GM12878 (cell line): ENCODE measurements at regions not wholly inside any gene's neighbourhood (a gene's known extent, or its start where the extent isn't known, plus 50 kb on each side); places are given as distances from the start of the nearest gene placed in this dataset.
"Not testable (repeated sequence)": the region's sequence is repeated elsewhere in the genome, so short reads cannot be mapped to it uniquely, and the experiment has no call there.

Experiments
- CEBPB ChIP-seq, 2 experiments: fragments of 150-350 bp in 1 of 2; IDR thresholded peaks; 2 replicates each; pipeline ENCODE4 v1.6.1; 2012 to 2014; ENCODE audit warnings: low read depth in 2 of 2, low read length in 2 of 2, borderline replicate concordance in 1 of 2, inconsistent platforms in 1 of 2
- CHD1 ChIP-seq: IDR thresholded peaks from 2 replicates; pipeline ENCODE4 v1.6.1; 2012; ENCODE audit warnings: low read depth, low read length, improper control_type of control experiment
- CTCF ChIP-seq, 3 experiments: IDR thresholded peaks in 2 of 3; conservative IDR thresholded peaks in 1 of 3; 2 replicates each; pipeline ENCODE4 v1.5.1; 2011; ENCODE audit warnings: low read depth in 3 of 3, low read length in 3 of 3, mild to moderate bottlenecking in 3 of 3, control low read depth in 2 of 3, moderate library complexity in 2 of 3, inconsistent platforms in 1 of 3, mixed read lengths in 1 of 3; ENCODE audit not compliant: control insufficient read depth in 2 of 3, insufficient read depth in 1 of 3; ENCODE audit errors: extremely low read depth in 1 of 3
- FOXK2 ChIP-seq: fragments of 450-650 bp; IDR thresholded peaks from 2 replicates; pipeline ENCODE4 v1.6.1; 2017; ENCODE audit warnings: mild to moderate bottlenecking, moderate library complexity
- GABPA ChIP-seq: IDR thresholded peaks from 2 replicates; pipeline ENCODE4 v1.6.1; 2014; ENCODE audit warnings: antibody characterized with exemption, low read depth, mild to moderate bottlenecking, inconsistent platforms
- SMC3 ChIP-seq: IDR thresholded peaks from 2 replicates; pipeline ENCODE4 v1.6.1; 2011; ENCODE audit warnings: low read length, improper control_type of control experiment, borderline replicate concordance
- TAF1 ChIP-seq: IDR thresholded peaks from 2 replicates; pipeline ENCODE4 v1.6.1; 2011; ENCODE audit warnings: mild to moderate bottlenecking, low read depth, low read length, borderline replicate concordance

GRCh38 chr17:64730023-64730422, 67.9 kb upstream of the SMURF2 start:
- TF ChIP-seq GABPA; CTCF (IDR thresholded peaks at IDR 0.05 in 2 of 3, conservative IDR thresholded peaks at IDR 0.05 in 1 of 3; ENCODE audit: control insufficient read depth in 2 of 3, extremely low read depth in 1 of 3, insufficient read depth in 1 of 3, low read depth in 3 of 3, low read length in 3 of 3); FOXK2; TAF1; CEBPB (IDR thresholded peaks at IDR 0.05; ENCODE audit: borderline replicate concordance in 1 of 2, low read depth in 2 of 2, low read length in 2 of 2); CHD1; SMC3: not testable (repeated sequence)
